ENCODE measurements at regions not wholly inside any gene's neighbourhood (a gene's known extent, or its start where the extent isn't known, plus 50 kb on each side); places are given as distances from the start of the nearest gene placed in this dataset.

- no peak for TF ChIP-seq NFYB (IDR thresholded peaks at IDR 0.05; ENCODE audit: insufficient read depth, low read depth, low read length)
- TF ChIP-seq ZNF687 (IDR thresholded peaks at IDR 0.05), result no peak
- TF ChIP-seq CTCF (IDR thresholded peaks at IDR 0.05 in 2 of 3, conservative IDR thresholded peaks at IDR 0.05 in 1 of 3; ENCODE audit: control insufficient read depth in 2 of 3, extremely low read depth in 1 of 3, insufficient read depth in 1 of 3, low read depth in 3 of 3, low read length in 3 of 3), result no peak
- no peak for TF ChIP-seq ZBED1 (IDR thresholded peaks at IDR 0.05; ENCODE audit: borderline replicate concordance)
- TF ChIP-seq MYB (IDR thresholded peaks at IDR 0.05; ENCODE audit: borderline replicate concordance, low read depth, low read length), result no peak
- no peak for TF ChIP-seq NRF1 (conservative IDR thresholded peaks at IDR 0.05; ENCODE audit: low read depth, low read length)
Measured at GRCh38 chr10:23611308-23612029, 172.6 kb downstream of the OTUD1 start (continued).

Measured in GM12878 (cell line).